Activated CD8-positive, alpha-beta T cell treated with anti-CD3 and anti-CD28 coated beads, Interleukin-2, amount 10 ng/mL, durations not matched to agents 7 days and 5 days (primary cell): ENCODE measurements at regions not wholly inside any gene's neighbourhood (a gene's known extent, or its start where the extent isn't known, plus 50 kb on each side); places are given as distances from the start of the nearest gene placed in this dataset.

Experiments used
- ATAC-seq: fragments of 150-1000 bp; cut with Tn5 transposase; one replicate; pipeline ENCODE4 v1.10.0; 2021; ENCODE audit warnings: moderate library complexity
- CTCF ChIA-PET: fragments of 350-600 bp; sonication (Branson Sonifier 250); formaldehyde crosslinking; loops from one replicate; lab custom pipeline; 2021; ENCODE audit warnings: antibody characterized with exemption; lab: Charles Lee
- POLR2A ChIA-PET: fragments of 350-600 bp; sonication (Branson Sonifier 250); formaldehyde crosslinking; loops from one replicate; lab custom pipeline; 2021; ENCODE audit warnings: antibody characterized with exemption; lab: Charles Lee
- DNase-seq: peaks from one replicate; pipeline ENCODE4 v3.0.0-alpha.2; 2020
- H3K27ac Mint-ChIP-seq: one replicate; pipeline ENCODE4 v1.8.0; 2021; ENCODE audit warnings: mild to moderate bottlenecking, mixed read lengths
- H3K27me3 Mint-ChIP-seq: one replicate; pipeline ENCODE4 v1.8.0; 2021; ENCODE audit warnings: low read depth, mixed read lengths
- H3K36me3 Mint-ChIP-seq: one replicate; pipeline ENCODE4 v1.8.0; 2021; ENCODE audit warnings: low read depth, mixed read lengths
- H3K4me1 Mint-ChIP-seq: one replicate; pipeline ENCODE4 v1.8.0; 2021; ENCODE audit warnings: low read depth, mixed read lengths
- H3K4me3 Mint-ChIP-seq: one replicate; pipeline ENCODE4 v1.8.0; 2021; ENCODE audit warnings: mild to moderate bottlenecking, mixed read lengths
- H3K9me3 Mint-ChIP-seq: one replicate; pipeline ENCODE4 v1.8.0; 2022; ENCODE audit warnings: mixed read lengths; ENCODE audit not compliant: insufficient read depth

GRCh38 chr2:168392024-168392423 lies 64.0 kb upstream of the CERS6 start:
- POLR2A ChIA-PET: no interaction called here
- Mint-ChIP-seq H3K27ac (no peak overlapping the region), H3K9me3 (peaks cover 9% of the 10 kb centered on the region), H3K27me3 (peaks cover 2% of the 10 kb centered on the region), H3K36me3 (no peaks in the 10 kb centered on the region), H3K4me1 (no peaks in the 10 kb centered on the region), H3K4me3 (no peak overlapping the region)
- CTCF ChIA-PET: no interaction called here
- DNase-seq (no peak), ATAC-seq (no peak)

- Mint-ChIP-seq H3K4me1 (no peaks in the 10 kb centered on the region), H3K9me3 (peaks cover 9% of the 10 kb centered on the region), H3K36me3 (no peaks in the 10 kb centered on the region), H3K27me3 (peaks cover 2% of the 10 kb centered on the region), H3K27ac (no peak overlapping the region), H3K4me3 (no peak overlapping the region)
- ATAC-seq: no peak
- ChIA-PET CTCF (no interaction called here), POLR2A (no interaction called here)
- no peak for DNase-seq
Measured at GRCh38 chr2:168392797-168393196, 63.3 kb upstream of the CERS6 start.

GRCh38 chr2:168394262-168394661 lies 61.8 kb upstream of the CERS6 start:
- H3K27me3 Mint-ChIP-seq: peaks cover 2% of the 10 kb centered on the region
- H3K27ac Mint-ChIP-seq: no peak overlapping the region
- POLR2A ChIA-PET: no interaction called here
- no peaks in the 10 kb centered on the region for H3K36me3 Mint-ChIP-seq
- DNase-seq: no peak
- peaks cover 9% of the 10 kb centered on the region for H3K9me3 Mint-ChIP-seq
- no peak overlapping the region for H3K4me3 Mint-ChIP-seq
- H3K4me1 Mint-ChIP-seq: no peaks in the 10 kb centered on the region
- no peak for ATAC-seq
- CTCF ChIA-PET: interaction anchor here (1.2 kb wide), 1 partner anchor 18 kb away, joined by 3 read pairs; no protein-coding TSS in a partner anchor

GRCh38 chr2:168396131-168396530 lies 59.9 kb upstream of the CERS6 start:
- Mint-ChIP-seq H3K9me3 (peaks cover 9% of the 10 kb centered on the region), H3K27me3 (peaks cover 2% of the 10 kb centered on the region), H3K4me1 (no peaks in the 10 kb centered on the region), H3K27ac (no peak overlapping the region), H3K4me3 (no peak overlapping the region), H3K36me3 (no peaks in the 10 kb centered on the region)
- ChIA-PET POLR2A (no interaction called here), CTCF (interaction anchor here (0.6 kb wide), 1 partner anchor 34 kb away, joined by 3 read pairs; no protein-coding TSS in a partner anchor)
- DNase-seq (no peak), ATAC-seq (no peak)

GRCh38 chr2:168397629-168398028 lies 58.4 kb upstream of the CERS6 start:
- DNase-seq (no peak), ATAC-seq (no peak)
- ChIA-PET CTCF (no interaction called here), POLR2A (no interaction called here)
- peaks cover 9% of the 10 kb centered on the region for H3K9me3 Mint-ChIP-seq
- H3K4me1 Mint-ChIP-seq: no peaks in the 10 kb centered on the region
- no peaks in the 10 kb centered on the region for H3K36me3 Mint-ChIP-seq
- no peaks in the 10 kb centered on the region for H3K27me3 Mint-ChIP-seq
- H3K27ac Mint-ChIP-seq: no peak overlapping the region
- no peak overlapping the region for H3K4me3 Mint-ChIP-seq

- Mint-ChIP-seq H3K36me3 (no peaks in the 10 kb centered on the region), H3K27ac (no peak overlapping the region), H3K9me3 (no peaks in the 10 kb centered on the region), H3K4me3 (no peak overlapping the region), H3K4me1 (peaks cover 8% of the 10 kb centered on the region), H3K27me3 (peaks cover 2% of the 10 kb centered on the region)
- DNase-seq (no peak), ATAC-seq (no peak)
- CTCF ChIA-PET: interaction anchor here (0.7 kb wide), 1 partner anchor 520 kb away, joined by 3 read pairs; no protein-coding TSS in a partner anchor
- POLR2A ChIA-PET: no interaction called here
Measured at GRCh38 chr2:168401048-168401556, 55.0 kb upstream of the CERS6 start.

GRCh38 chr2:168401771-168402170 lies 54.3 kb upstream of the CERS6 start:
- H3K36me3 Mint-ChIP-seq: no peaks in the 10 kb centered on the region
- no peak overlapping the region for H3K4me3 Mint-ChIP-seq
- ATAC-seq: no peak
- no peak overlapping the region for H3K27ac Mint-ChIP-seq
- DNase-seq: no peak
- no peaks in the 10 kb centered on the region for H3K9me3 Mint-ChIP-seq
- H3K27me3 Mint-ChIP-seq: peaks cover 2% of the 10 kb centered on the region
- CTCF ChIA-PET: no interaction called here
- peaks cover 8% of the 10 kb centered on the region for H3K4me1 Mint-ChIP-seq
- POLR2A ChIA-PET: no interaction called here

GRCh38 chr2:168402531-168402930 lies 53.5 kb upstream of the CERS6 start:
- Mint-ChIP-seq H3K27me3 (peaks cover 2% of the 10 kb centered on the region), H3K27ac (no peak overlapping the region), H3K36me3 (no peaks in the 10 kb centered on the region), H3K9me3 (peaks cover 3% of the 10 kb centered on the region), H3K4me3 (no peak overlapping the region), H3K4me1 (peaks cover 8% of the 10 kb centered on the region)
- POLR2A ChIA-PET: no interaction called here
- DNase-seq (no peak), ATAC-seq (no peak)
- CTCF ChIA-PET: no interaction called here

- CTCF ChIA-PET: interaction anchor here (1.1 kb wide), 1 partner anchor 317 kb away, joined by 3 read pairs; no protein-coding TSS in a partner anchor
- peaks cover 8% of the 10 kb centered on the region for H3K4me1 Mint-ChIP-seq
- no peaks in the 10 kb centered on the region for H3K36me3 Mint-ChIP-seq
- H3K27me3 Mint-ChIP-seq: peaks cover 2% of the 10 kb centered on the region
- ATAC-seq (no peak), DNase-seq (no peak)
- no peak overlapping the region for H3K4me3 Mint-ChIP-seq
- POLR2A ChIA-PET: interaction anchor here (0.5 kb wide), 1 partner anchor 69 kb away, joined by 4 read pairs; no protein-coding TSS in a partner anchor
- H3K27ac Mint-ChIP-seq: no peak overlapping the region
- H3K9me3 Mint-ChIP-seq: peaks cover 8% of the 10 kb centered on the region
Measured at GRCh38 chr2:168403736-168404135, 52.3 kb upstream of the CERS6 start.

GRCh38 chr2:168404764-168405163 lies 51.3 kb upstream of the CERS6 start:
- Mint-ChIP-seq H3K36me3 (no peaks in the 10 kb centered on the region), H3K4me3 (no peak overlapping the region), H3K27ac (no peak overlapping the region), H3K4me1 (peaks cover 8% of the 10 kb centered on the region), H3K9me3 (peaks cover 8% of the 10 kb centered on the region), H3K27me3 (peaks cover 2% of the 10 kb centered on the region)
- ATAC-seq: no peak
- DNase-seq: no peak
- ChIA-PET POLR2A (no interaction called here), CTCF (no interaction called here)
